Fibroblast of villous mesenchyme (primary cell): ENCODE measurements at regions not wholly inside any gene's neighbourhood (a gene's known extent, or its start where the extent isn't known, plus 50 kb on each side); places are given as distances from the start of the nearest gene placed in this dataset.
"Not testable (repeated sequence)": the region's sequence is repeated elsewhere in the genome, so short reads cannot be mapped to it uniquely, and the experiment has no call there.

Experiments used
- DNase-seq: peaks from one replicate; pipeline ENCODE4 v3.0.0-alpha.2; 2010; ENCODE audit warnings: low read depth
- H3K4me3 ChIP-seq: 2 replicates; pipeline ENCODE4 v1.5.1; 2011; ENCODE audit warnings: low read depth, mild to moderate bottlenecking, low read length
- CTCF ChIP-seq: IDR thresholded peaks from 2 replicates; pipeline ENCODE4 v1.5.1; 2012; ENCODE audit warnings: low read depth, mild to moderate bottlenecking, low read length; ENCODE audit not compliant: insufficient read depth

GRCh38 chr16:52924162-52924561, 128.5 kb downstream of the CHD9NB start:
- H3K4me3 ChIP-seq: no peak overlapping the region
- TF ChIP-seq CTCF: no peak
- no peak for DNase-seq

- H3K4me3 ChIP-seq: no peak overlapping the region
- DNase-seq: no peak
- TF ChIP-seq CTCF: no peak
Observed at GRCh38 chr16:52921104-52921503, 131.6 kb downstream of the CHD9NB start.

DNA sequence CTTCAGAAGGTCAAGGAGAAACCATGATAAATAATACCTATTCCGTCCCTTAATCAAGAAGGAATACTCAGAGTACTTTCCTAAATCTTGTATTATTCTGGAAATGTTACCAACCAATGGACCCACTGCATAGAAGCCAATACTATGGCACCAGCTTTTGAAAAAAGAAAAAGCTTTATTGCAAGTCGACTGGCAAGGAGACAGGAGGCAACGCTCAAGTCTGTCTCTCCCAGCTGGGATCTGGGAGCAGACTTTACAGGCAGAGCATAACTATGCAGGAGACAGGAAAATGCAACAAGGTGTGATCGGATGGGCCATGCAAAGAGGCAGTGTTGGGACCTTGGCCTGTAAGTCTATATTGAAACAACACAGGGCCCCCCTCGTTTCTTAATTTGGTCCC, 132.4 kb downstream of the CHD9NB start:
- H3K4me3 ChIP-seq: no peak overlapping the region
- TF ChIP-seq CTCF: no peak

DNA sequence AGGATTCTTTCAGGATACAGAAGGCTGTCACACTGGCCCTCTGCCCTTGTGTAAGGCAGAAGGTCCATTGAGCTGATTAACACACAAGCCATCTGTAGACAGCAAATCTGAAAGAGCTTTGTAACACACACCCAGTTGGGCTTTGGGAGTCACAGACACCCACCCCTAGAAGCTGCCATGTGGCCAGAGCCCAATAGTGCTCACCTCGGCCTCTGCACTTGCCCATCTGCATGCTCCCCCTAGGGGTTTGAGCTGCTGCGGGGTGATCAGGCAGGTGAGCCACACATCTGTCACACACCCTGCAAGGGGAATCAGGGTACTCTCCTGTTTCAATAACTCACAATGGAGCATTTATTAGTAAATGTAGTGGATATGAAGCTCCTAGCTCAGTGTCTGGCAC, 138.3 kb downstream of the CHD9NB start:
- TF ChIP-seq CTCF: no peak
- DNase-seq: no peak
- H3K4me3 ChIP-seq: no peak overlapping the region

More for the DNA sequence above, 132.4 kb downstream of the CHD9NB start:
- no peak for DNase-seq

GRCh38 chr16:52912565-52913173, 140.0 kb downstream of the CHD9NB start:
- TF ChIP-seq CTCF: peak; percentile 64
- no peak overlapping the region for H3K4me3 ChIP-seq
- peak; percentile 38 for DNase-seq

- not testable (repeated sequence) for H3K4me3 ChIP-seq, DNase-seq
Observed at GRCh38 chr16:52908057-52908456, 144.6 kb downstream of the CHD9NB start.

DNA sequence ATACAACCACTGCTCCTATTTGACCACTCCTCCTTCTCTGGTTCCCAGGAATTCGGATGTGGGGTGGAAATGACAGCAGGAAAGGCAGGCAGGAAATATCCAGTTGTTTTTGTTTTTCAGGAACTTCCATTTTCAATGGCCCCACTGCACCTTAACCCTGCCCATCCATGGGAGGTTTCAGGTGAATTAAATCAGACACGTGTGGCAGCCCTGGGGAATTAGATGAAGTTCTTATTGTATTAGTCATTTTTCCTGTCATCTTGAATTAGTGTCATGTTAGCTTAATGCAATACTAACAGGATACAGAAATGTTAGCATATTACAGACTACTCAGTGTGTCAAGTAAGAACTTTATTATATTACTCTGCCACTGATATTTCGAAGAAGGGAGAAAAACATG, 146.4 kb downstream of the CHD9NB start:
- H3K4me3 ChIP-seq: no peak overlapping the region
- no peak for DNase-seq
- no peak for TF ChIP-seq CTCF
